ENCODE measurements at regions not wholly inside any gene's neighbourhood (a gene's known extent, or its start where the extent isn't known, plus 50 kb on each side); places are given as distances from the start of the nearest gene placed in this dataset.

DNA sequence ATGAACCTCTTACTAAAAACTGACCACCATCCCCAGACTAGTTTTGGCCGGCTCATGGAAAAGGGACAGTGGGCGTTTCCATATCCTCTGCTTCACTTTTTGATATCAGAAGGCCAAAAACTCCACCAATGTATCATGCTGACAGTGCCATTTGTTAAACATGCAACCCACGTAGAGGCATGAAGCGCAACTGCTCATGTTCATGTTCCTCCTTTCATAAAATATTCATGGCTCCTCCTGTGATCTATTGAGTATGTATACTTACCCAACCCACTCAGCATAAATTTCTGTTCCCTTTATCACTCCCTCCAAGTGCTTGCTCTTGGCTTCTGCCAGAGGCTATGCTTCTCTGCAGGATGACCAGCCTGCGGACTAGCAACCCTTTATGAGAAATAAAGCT, 58.7 kb upstream of the TGFBR2 start:
- H3K27me3 Mint-ChIP-seq (ENCODE audit: low read depth, poor library complexity): no peaks in the 10 kb centered on the region
- DNase-seq: no peak
- TF ChIP-seq CTCF (IDR thresholded peaks at IDR 0.05): no peak
- H3K4me1 Mint-ChIP-seq: peaks cover 8% of the 10 kb centered on the region
- H3K4me3 Mint-ChIP-seq: no peak overlapping the region
- no peaks in the 10 kb centered on the region for H3K36me3 Mint-ChIP-seq (ENCODE audit: low read depth)
- H3K27ac Mint-ChIP-seq: no peak overlapping the region
- no peaks in the 10 kb centered on the region for H3K9me3 Mint-ChIP-seq

GRCh38 chr3:30548600-30548999, 57.8 kb upstream of the TGFBR2 start:
- Mint-ChIP-seq H3K27me3 (ENCODE audit: low read depth, poor library complexity) (no peaks in the 10 kb centered on the region), H3K27ac (no peak overlapping the region), H3K9me3 (no peaks in the 10 kb centered on the region), H3K36me3 (ENCODE audit: low read depth) (no peaks in the 10 kb centered on the region), H3K4me3 (no peak overlapping the region), H3K4me1 (peaks cover 8% of the 10 kb centered on the region)
- DNase-seq: peak; percentile 2
- no peak for TF ChIP-seq CTCF (IDR thresholded peaks at IDR 0.05)

DNA sequence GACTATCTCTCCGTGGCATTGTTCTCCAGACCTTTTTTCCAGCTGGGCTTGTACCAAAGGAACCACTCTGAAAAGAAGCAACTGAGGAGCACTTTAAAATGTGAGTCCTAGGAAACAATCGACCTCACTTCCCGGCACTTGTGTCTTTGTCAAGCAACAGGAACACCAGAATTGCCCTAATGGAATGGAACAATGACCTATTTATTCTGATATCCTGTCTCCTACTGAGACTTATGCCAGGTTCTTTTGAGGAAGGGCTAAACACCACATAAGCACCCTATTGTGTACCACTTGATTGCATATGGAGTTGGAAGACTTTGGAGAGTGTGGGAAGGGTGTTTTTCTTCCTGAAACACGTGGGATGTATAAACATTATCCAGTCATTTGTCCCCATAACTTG, 56.8 kb upstream of the TGFBR2 start:
- no peak overlapping the region for H3K27ac Mint-ChIP-seq
- H3K9me3 Mint-ChIP-seq: no peaks in the 10 kb centered on the region
- H3K4me3 Mint-ChIP-seq: no peak overlapping the region
- TF ChIP-seq CTCF (IDR thresholded peaks at IDR 0.05): no peak
- H3K27me3 Mint-ChIP-seq (ENCODE audit: low read depth, poor library complexity): no peaks in the 10 kb centered on the region
- no peaks in the 10 kb centered on the region for H3K36me3 Mint-ChIP-seq (ENCODE audit: low read depth)
- H3K4me1 Mint-ChIP-seq: peaks cover 8% of the 10 kb centered on the region
- DNase-seq: no peak

GRCh38 chr3:30550246-30550645, 56.2 kb upstream of the TGFBR2 start:
- no peaks in the 10 kb centered on the region for H3K36me3 Mint-ChIP-seq (ENCODE audit: low read depth)
- no peak overlapping the region for H3K27ac Mint-ChIP-seq
- H3K27me3 Mint-ChIP-seq (ENCODE audit: low read depth, poor library complexity): no peaks in the 10 kb centered on the region
- H3K4me1 Mint-ChIP-seq: peaks cover 8% of the 10 kb centered on the region
- no peaks in the 10 kb centered on the region for H3K9me3 Mint-ChIP-seq
- no peak overlapping the region for H3K4me3 Mint-ChIP-seq
- no peak for TF ChIP-seq CTCF (IDR thresholded peaks at IDR 0.05)
- DNase-seq: no peak

DNA sequence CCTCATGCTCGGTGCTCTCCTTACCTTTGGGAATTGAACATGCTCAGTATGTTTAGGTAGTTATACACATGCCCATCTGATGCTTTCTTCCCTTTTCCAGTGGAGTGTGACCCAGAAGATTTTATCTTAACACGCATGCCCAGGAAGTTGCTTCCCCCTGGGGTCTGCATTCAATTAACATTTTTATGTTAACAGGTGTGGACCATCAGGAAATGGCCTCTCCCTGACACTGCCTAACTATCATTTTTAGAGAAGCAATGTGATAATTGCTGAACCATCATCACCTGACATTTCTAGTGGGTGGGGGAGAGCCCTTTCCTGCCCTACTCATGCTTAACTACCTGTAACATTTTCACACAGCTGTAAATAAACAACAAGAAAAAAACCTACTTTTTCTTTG, 55.1 kb upstream of the TGFBR2 start:
- H3K4me1 Mint-ChIP-seq: peaks cover 8% of the 10 kb centered on the region
- H3K9me3 Mint-ChIP-seq: no peaks in the 10 kb centered on the region
- no peak for TF ChIP-seq CTCF (IDR thresholded peaks at IDR 0.05)
- no peak for DNase-seq
- no peak overlapping the region for H3K27ac Mint-ChIP-seq
- H3K27me3 Mint-ChIP-seq (ENCODE audit: low read depth, poor library complexity): no peaks in the 10 kb centered on the region
- H3K4me3 Mint-ChIP-seq: no peak overlapping the region
- no peaks in the 10 kb centered on the region for H3K36me3 Mint-ChIP-seq (ENCODE audit: low read depth)

- H3K27ac Mint-ChIP-seq: no peak overlapping the region
These were observed 54.5 kb upstream of the TGFBR2 start for GRCh38 chr3:30551927-30552326.

More at GRCh38 chr3:30551927-30552326, 54.5 kb upstream of the TGFBR2 start:
- DNase-seq: no peak
- TF ChIP-seq CTCF (IDR thresholded peaks at IDR 0.05): no peak
- no peaks in the 10 kb centered on the region for H3K27me3 Mint-ChIP-seq (ENCODE audit: low read depth, poor library complexity)
- H3K36me3 Mint-ChIP-seq (ENCODE audit: low read depth): no peaks in the 10 kb centered on the region
- H3K4me1 Mint-ChIP-seq: peaks cover 8% of the 10 kb centered on the region
- no peaks in the 10 kb centered on the region for H3K9me3 Mint-ChIP-seq
- H3K4me3 Mint-ChIP-seq: no peak overlapping the region
